Neural crest cell (in vitro differentiated cells): ENCODE measurements at regions not wholly inside any gene's neighbourhood (a gene's known extent, or its start where the extent isn't known, plus 50 kb on each side); places are given as distances from the start of the nearest gene placed in this dataset.

Source experiments
- DNase-seq: peaks from one replicate; pipeline ENCODE4 v3.0.0; 2021; ENCODE audit warnings: low read depth, mixed read lengths, low spot score
- H3K27ac Mint-ChIP-seq: one replicate; pipeline ENCODE4 v1.8.0; 2021; ENCODE audit warnings: mild to moderate bottlenecking, mixed read lengths; ENCODE audit not compliant: unreplicated experiment
- H3K27me3 Mint-ChIP-seq: 2 replicates; pipeline ENCODE4 v1.8.0; 2021; ENCODE audit warnings: low read depth, mild to moderate bottlenecking, mixed read lengths
- H3K36me3 Mint-ChIP-seq: 2 replicates; pipeline ENCODE4 v1.8.0; 2021; ENCODE audit warnings: low read depth, mild to moderate bottlenecking, mixed read lengths
- H3K4me1 Mint-ChIP-seq: 2 replicates; pipeline ENCODE4 v1.8.0; 2021; ENCODE audit warnings: mixed read lengths
- H3K4me3 Mint-ChIP-seq: one replicate; pipeline ENCODE4 v1.8.0; 2021; ENCODE audit warnings: mild to moderate bottlenecking, mixed read lengths
- H3K9me3 Mint-ChIP-seq: 2 replicates; pipeline ENCODE4 v1.8.0; 2021; ENCODE audit warnings: mixed read lengths
- TF ChIP-seq, protein P1 (sequence below): fragments of 200-600 bp; sonication (generic); conservative IDR thresholded peaks from 2 replicates; pipeline ENCODE4 v1.5.0; 2021; ENCODE audit warnings: antibody characterized with exemption, mild to moderate bottlenecking

DNA sequence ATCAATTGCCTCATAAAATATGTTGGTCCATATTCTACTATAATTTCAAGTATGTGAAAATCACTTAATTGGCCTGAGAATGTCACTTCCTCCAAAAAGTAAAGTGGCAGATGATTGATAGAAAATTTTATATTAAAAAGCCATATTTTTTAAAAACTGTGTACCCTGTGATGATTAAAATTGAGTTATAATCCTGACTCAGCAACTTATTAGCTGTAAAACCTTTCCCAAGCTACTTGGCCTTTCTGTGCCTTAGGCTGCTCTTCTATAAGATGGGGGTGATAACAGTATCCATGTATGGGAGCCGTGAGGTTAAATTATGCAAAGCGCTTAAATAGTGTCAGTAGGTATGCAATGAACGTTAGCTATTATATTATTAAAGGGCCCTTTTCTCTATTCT, 524.4 kb downstream of the TFAP2A start:
- Mint-ChIP-seq H3K4me3 (no peak overlapping the region), H3K36me3 (peaks cover 2% of the 10 kb centered on the region), H3K4me1 (no peaks in the 10 kb centered on the region), H3K9me3 (peaks cover 7% of the 10 kb centered on the region), H3K27ac (no peak overlapping the region), H3K27me3 (no peaks in the 10 kb centered on the region)
- TF ChIP-seq, protein P1, sequence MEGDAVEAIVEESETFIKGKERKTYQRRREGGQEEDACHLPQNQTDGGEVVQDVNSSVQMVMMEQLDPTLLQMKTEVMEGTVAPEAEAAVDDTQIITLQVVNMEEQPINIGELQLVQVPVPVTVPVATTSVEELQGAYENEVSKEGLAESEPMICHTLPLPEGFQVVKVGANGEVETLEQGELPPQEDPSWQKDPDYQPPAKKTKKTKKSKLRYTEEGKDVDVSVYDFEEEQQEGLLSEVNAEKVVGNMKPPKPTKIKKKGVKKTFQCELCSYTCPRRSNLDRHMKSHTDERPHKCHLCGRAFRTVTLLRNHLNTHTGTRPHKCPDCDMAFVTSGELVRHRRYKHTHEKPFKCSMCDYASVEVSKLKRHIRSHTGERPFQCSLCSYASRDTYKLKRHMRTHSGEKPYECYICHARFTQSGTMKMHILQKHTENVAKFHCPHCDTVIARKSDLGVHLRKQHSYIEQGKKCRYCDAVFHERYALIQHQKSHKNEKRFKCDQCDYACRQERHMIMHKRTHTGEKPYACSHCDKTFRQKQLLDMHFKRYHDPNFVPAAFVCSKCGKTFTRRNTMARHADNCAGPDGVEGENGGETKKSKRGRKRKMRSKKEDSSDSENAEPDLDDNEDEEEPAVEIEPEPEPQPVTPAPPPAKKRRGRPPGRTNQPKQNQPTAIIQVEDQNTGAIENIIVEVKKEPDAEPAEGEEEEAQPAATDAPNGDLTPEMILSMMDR, result no peak
- DNase-seq, result no peak

DNA sequence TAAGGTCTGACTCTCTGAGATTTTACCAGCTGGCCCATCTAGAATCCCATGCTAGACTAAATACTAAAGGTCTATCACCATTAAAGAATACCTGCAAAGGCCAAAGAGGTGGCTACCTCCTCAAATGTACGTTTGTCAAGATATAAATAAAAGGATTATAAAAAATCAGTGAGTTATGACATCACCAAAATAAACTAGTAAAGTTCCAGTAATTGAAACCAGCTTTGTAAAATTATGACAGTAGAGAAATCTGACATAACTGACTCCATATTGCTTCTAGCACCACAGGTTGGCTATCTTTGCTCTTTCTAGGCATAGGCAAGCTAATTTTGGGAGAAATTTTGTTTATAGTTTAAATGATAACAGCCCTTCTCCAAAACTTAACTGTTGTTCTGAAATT, 536.3 kb downstream of the TFAP2A start:
- no peaks in the 10 kb centered on the region for H3K4me1 Mint-ChIP-seq

DNA sequence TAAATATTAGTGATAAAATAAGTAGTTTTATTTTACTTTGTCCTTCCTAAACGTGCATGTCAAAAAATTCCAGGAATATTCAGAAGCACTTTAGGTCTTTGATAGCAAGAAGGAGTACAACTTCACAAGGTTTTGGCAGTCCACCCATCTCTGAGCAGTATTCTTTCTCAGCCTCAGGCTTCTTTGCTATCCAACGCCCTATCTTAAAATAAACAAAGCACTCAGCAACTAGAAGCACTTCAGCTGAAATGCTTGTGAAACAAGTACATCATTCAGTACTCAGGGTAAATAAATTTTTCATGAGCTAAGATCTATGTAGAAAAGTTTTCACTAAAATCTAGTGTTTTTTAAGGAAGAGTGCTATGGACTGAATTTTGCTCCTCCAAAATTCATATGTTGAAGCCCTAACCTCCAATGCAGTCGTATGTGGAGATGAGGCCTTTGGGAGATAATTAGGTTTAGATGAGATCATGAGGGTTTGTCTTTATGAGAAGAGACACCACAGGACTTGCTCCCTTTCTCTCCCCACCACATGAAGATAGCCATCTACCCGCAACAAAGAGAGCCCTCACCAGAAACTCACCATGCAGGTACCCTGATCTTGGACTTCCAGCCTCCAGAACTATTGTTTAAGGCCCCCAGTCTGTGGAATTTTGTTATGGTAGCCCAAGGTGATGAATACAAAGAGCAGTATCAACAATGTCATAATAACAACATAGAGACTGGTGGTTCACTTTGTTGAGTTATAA, 539.1 kb downstream of the TFAP2A start:
- Mint-ChIP-seq H3K36me3 (peaks cover 3% of the 10 kb centered on the region), H3K4me3 (no peak overlapping the region), H3K4me1 (no peaks in the 10 kb centered on the region), H3K27me3 (no peaks in the 10 kb centered on the region), H3K9me3 (peaks cover 17% of the 10 kb centered on the region), H3K27ac (no peak overlapping the region)
- TF ChIP-seq, protein P1, result no peak
- no peak for DNase-seq

More for the DNA sequence above, 536.3 kb downstream of the TFAP2A start:
- Mint-ChIP-seq H3K36me3 (peaks cover 6% of the 10 kb centered on the region), H3K9me3 (peaks cover 20% of the 10 kb centered on the region), H3K27ac (no peak overlapping the region), H3K4me3 (no peak overlapping the region), H3K27me3 (no peaks in the 10 kb centered on the region)
- TF ChIP-seq, protein P1, result no peak
- DNase-seq, result no peak

DNA sequence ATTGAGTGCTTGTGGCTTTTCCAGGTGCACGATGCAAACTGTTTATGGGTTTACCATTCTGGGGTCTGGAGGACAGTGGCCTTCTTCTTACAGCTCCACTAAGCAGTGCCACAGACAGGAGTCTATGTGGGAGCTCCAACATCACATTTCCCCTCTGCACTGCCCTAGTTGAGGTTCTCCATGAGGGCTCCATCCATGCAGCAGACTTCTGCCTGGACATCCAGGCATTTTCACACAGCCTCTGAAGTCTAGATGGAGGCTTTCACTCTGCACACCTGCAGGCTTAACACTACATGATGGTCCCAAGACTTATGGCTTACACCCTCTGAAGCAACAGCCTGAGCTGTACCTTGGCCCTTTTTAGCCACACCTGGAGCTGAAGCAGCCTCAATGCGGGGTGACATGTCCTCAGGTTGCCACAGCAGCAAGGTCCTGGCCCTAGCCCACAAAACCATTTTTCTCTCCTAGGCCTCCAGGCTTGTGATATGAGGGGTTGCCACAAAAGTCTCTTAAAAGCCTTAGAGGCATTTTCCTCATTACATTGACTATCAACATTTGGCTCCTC, 552.2 kb downstream of the TFAP2A start:
- Mint-ChIP-seq H3K27me3 (no peaks in the 10 kb centered on the region), H3K9me3 (peaks cover 18% of the 10 kb centered on the region), H3K4me3 (no peak overlapping the region), H3K4me1 (no peaks in the 10 kb centered on the region), H3K27ac (no peak overlapping the region), H3K36me3 (peaks cover 19% of the 10 kb centered on the region)
- TF ChIP-seq, protein P1, result no peak
- DNase-seq, result no peak

DNA sequence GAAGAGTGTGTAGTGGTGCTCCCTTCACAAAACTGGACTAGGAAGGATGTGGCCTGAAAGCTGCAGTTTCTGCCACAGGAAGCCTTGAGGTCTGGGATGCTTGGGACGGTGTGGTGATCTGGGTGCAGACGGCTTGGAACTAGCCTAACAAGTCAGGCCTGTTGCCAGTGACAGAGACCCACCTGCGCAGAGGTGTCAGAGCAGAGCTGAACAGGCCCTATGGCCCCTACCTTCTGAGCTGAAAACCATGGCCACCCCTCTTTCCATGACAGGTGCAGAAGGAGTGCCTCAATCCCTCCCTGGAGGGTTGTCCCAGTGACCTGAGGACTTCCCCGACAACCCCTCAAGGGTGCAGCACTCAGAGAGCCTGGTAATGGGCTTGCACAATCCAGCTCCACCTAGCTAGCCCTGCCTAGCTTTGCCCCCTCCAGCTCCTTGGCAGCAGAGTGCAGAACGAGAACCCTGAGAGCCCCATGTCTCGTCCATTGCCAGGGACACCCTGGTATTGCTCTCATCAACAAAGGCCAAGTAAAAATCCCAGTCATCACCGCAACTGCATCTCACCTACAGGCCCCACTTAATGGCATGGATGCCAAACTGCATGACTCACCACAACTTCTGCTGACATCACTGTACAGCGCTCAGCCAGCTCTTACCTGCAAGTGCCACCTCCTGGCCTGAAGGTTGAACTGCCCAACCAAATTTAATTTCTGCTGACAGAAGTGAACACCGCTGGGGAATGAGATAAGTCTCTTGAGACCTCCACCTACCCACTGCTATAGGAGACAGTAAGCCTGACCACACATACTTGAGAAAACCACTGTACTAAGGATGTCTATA, 563.1 kb downstream of the TFAP2A start:
- H3K4me3 Mint-ChIP-seq, result no peak overlapping the region
- peaks cover 28% of the 10 kb centered on the region for H3K36me3 Mint-ChIP-seq
- H3K27ac Mint-ChIP-seq, result no peak overlapping the region
- no peak for DNase-seq
- H3K4me1 Mint-ChIP-seq, result no peaks in the 10 kb centered on the region
- no peaks in the 10 kb centered on the region for H3K27me3 Mint-ChIP-seq
- TF ChIP-seq, protein P1, result no peak
- H3K9me3 Mint-ChIP-seq, result peaks cover 29% of the 10 kb centered on the region
